Omental fat pad (tissue), 3 donors: ENCODE measurements at regions not wholly inside any gene's neighbourhood (a gene's known extent, or its start where the extent isn't known, plus 50 kb on each side); places are given as distances from the start of the nearest gene placed in this dataset.

Source experiments
- ATAC-seq: fragments of 150-250 bp; one replicate; pipeline ENCODE4 v1.9.1; 2016; ENCODE audit warnings: mild to moderate bottlenecking, moderate library complexity; ENCODE audit not compliant: low FRiP score
- DNase-seq: peaks from one replicate; pipeline ENCODE4 v3.0.0-alpha.2; 2019; ENCODE audit warnings: low spot score
- CTCF ChIP-seq, 3 donors: fragments of 450-650 bp; IDR thresholded peaks; one replicate each; pipeline ENCODE4 v1.5.1; 2016 to 2017; ENCODE audit warnings: antibody characterized with exemption in 3 of 3, mild to moderate bottlenecking in 3 of 3, moderate library complexity in 2 of 3

- TF ChIP-seq CTCF (IDR thresholded peaks at IDR 0.05), result no peak
- ATAC-seq, result peak; percentile 77
- DNase-seq, result no peak
Measured at GRCh38 chr1:8089535-8090228, 63.6 kb upstream of the ERRFI1 start.

- ATAC-seq (no peak), DNase-seq (no peak)
- no peak for TF ChIP-seq CTCF (IDR thresholded peaks at IDR 0.05)
Measured at GRCh38 chr1:8086055-8086454, 59.9 kb upstream of the ERRFI1 start.

- no peak for ATAC-seq
- DNase-seq, result no peak
- TF ChIP-seq CTCF (IDR thresholded peaks at IDR 0.05), result no peak
Measured at GRCh38 chr1:8084913-8085312, 58.8 kb upstream of the ERRFI1 start.

- DNase-seq (no peak), ATAC-seq (peak; percentile 90)
- no peak for TF ChIP-seq CTCF (IDR thresholded peaks at IDR 0.05)
Measured at GRCh38 chr1:8083739-8084484, 57.8 kb upstream of the ERRFI1 start.

- TF ChIP-seq CTCF (IDR thresholded peaks at IDR 0.05), result no peak
- ATAC-seq, result peak; percentile 40
- DNase-seq, result no peak
Measured at GRCh38 chr1:8082945-8083344, 56.8 kb upstream of the ERRFI1 start.

GRCh38 chr1:8078176-8078671 lies 52.1 kb upstream of the ERRFI1 start:
- TF ChIP-seq CTCF (IDR thresholded peaks at IDR 0.05), result no peak
- ATAC-seq, result peak; percentile 49
- no peak for DNase-seq

- no peak for TF ChIP-seq CTCF (IDR thresholded peaks at IDR 0.05)
- ATAC-seq (no peak), DNase-seq (no peak)
Measured at GRCh38 chr1:8077602-8078001, 51.5 kb upstream of the ERRFI1 start.
